ENCODE measurements at regions not wholly inside any gene's neighbourhood (a gene's known extent, or its start where the extent isn't known, plus 50 kb on each side); places are given as distances from the start of the nearest gene placed in this dataset.
A peak's percentile ranks its signal among the peaks of the same experiment; 100 is the strongest.

DNA sequence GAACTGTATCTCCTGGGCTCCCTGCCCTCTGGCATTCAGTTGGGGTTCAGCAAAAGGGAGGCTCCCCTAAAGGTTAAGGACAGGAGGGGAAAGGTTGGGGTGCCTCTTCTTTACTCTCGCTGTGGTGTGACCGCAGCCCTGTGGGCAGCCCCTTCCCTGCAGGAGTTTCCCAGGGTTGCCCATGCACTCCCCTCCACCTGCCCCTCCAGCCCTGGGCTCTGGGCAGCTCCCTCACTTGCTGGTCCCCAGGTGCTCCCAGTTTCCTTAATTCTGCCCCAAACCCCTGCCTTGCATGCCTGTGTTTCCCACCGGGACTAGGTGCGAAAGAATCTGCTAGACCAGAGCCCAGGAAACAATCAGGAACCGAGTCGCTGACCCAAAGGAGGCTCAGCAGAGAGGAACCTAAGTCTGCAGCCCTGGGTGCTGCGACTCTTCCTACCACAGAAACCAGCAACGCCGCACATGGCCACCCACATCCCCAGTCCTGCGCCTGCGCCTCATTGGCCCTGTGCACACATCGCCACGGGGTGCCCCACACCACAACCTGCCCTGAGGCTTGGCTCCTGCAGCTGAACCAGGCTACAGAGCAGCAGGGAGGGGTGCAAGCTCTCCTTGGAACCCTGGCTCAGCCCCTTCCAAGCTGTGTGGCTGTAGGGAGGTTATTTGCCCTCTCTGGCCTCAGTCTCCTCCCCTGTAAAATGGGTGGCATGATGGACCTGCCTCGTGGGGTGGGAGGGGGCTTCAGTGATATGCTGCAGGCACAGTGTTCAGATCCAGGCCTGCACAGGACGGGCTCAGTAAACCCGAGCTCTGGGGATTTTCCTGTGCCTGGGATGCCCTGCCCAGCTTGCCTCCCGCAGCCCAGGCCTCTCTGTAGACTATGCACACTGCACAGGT lies 487.6 kb downstream of the PREX1 start:
- ChIA-PET CTCF (interaction anchor here (1.3 to 2.1 kb wide), 3 partner anchors 20 to 280 kb away, joined by 4 to 9 read pairs (median 5); no protein-coding TSS in a partner anchor), RAD21 (ENCODE audit: unreplicated experiment) (interaction anchor here (1.0 to 2.5 kb wide), 3 partner anchors 20 to 280 kb away, joined by 4 to 20 read pairs (median 15); no protein-coding TSS in a partner anchor), SMC1A (ENCODE audit: uncharacterized antibody, unreplicated experiment) (interaction anchor here (0.9 to 3.6 kb wide), 6 partner anchors 10 to 517 kb away, joined by 3 to 19 read pairs (median 4); no protein-coding TSS in a partner anchor), POLR2A (interaction anchor here (1.4 to 3.0 kb wide), 3 partner anchors 10 to 20 kb away, joined by 7 to 11 read pairs (median 7); no protein-coding TSS in a partner anchor)
- H3K27me3 ChIP-seq (replicated peaks in 1 of 2; ENCODE audit: control insufficient read depth in 2 of 2, insufficient read depth in 2 of 2, low read length in 1 of 2): no peaks in the 10 kb centered on the region
- WGBS (ENCODE audit: insufficient coverage, insufficient replicate concordance, low lambda C conversion rate, missing lambda C conversion rate): 1% methylated on average over 16 of the region's 17 CpGs
- BruUV-seq (replicated peaks): no TSS peak
- no peaks in the 10 kb centered on the region for H3K9me3 ChIP-seq (replicated peaks; ENCODE audit: control insufficient read depth, insufficient read depth, low read length)
- no peak overlapping the region; the same call in 1 of the 2 replicates for H2AFZ ChIP-seq (ENCODE audit: control insufficient read depth, low read depth, low read length)
- no peaks in the 10 kb centered on the region for H4K20me1 ChIP-seq (ENCODE audit: control insufficient read depth, insufficient read depth)
- no peaks in the 10 kb centered on the region for H3K79me2 ChIP-seq (ENCODE audit: control insufficient read depth, insufficient read depth, low read length)
- H3K27ac ChIP-seq (ENCODE audit: control insufficient read depth, insufficient read depth): peak overlapping the region; percentile 67
- H3K4me3 ChIP-seq: 0 out of 2 replicates have a peak overlapping the region, but pooled peaks have one; percentile 27
- intact Hi-C loops (cut with micrococcal nuclease; ENCODE audit: unreplicated experiment) (no loop called here), in situ Hi-C loops (cut with MboI) (no loop called here)
- FAIRE-seq (no peak), DNase-seq (ENCODE audit: low read depth, low spot score) (no peak), ATAC-seq (peak; percentile 79)
- H3K36me3 ChIP-seq (ENCODE audit: control insufficient read depth in 2 of 2, insufficient read depth in 2 of 2, low read length in 1 of 2): no peaks in the 10 kb centered on the region
- H3K9ac ChIP-seq (ENCODE audit: control insufficient read depth, insufficient read depth, low read length): peak overlapping the region; percentile 35; the same call in 1 of the 2 replicates
- H3K4me1 ChIP-seq (ENCODE audit: control insufficient read depth, insufficient read depth, low read length): peaks cover 22% of the 10 kb centered on the region
- peak overlapping the region; percentile 72 for H3K4me2 ChIP-seq (ENCODE audit: control insufficient read depth, insufficient read depth)
- TF ChIP-seq MYB (IDR thresholded peaks at IDR 0.05; ENCODE audit: borderline replicate concordance, low read depth, low read length) (no peak), BCL3 (IDR thresholded peaks at IDR 0.05; ENCODE audit: borderline replicate concordance, insufficient read depth, low read depth, low read length, poor library complexity, severe bottlenecking) (no peak), IRF4 (IDR thresholded peaks at IDR 0.05; ENCODE audit: low read depth, low read length) (no peak), ZZZ3 (IDR thresholded peaks at IDR 0.05; ENCODE audit: control insufficient read depth, insufficient read length, low read depth) (no peak), ZNF207 (IDR thresholded peaks at IDR 0.05; ENCODE audit: borderline replicate concordance) (no peak), ZBTB11 (CRISPR knock-in tag; IDR thresholded peaks at IDR 0.05) (no peak), SPI1 (IDR thresholded peaks at IDR 0.05; ENCODE audit: borderline replicate concordance, insufficient read depth, low read depth, low read length) (no peak), ETV6 (conservative IDR thresholded peaks at IDR 0.05 in 1 of 2, IDR thresholded peaks at IDR 0.05 in 1 of 2; ENCODE audit: borderline replicate concordance in 1 of 2, low read depth in 1 of 2) (0 out of 4 replicates have a peak, but pooled peaks of 1 of the 2 experiments have one; percentile 26), TBL1XR1 (IDR thresholded peaks at IDR 0.05; ENCODE audit: low read depth, low read length) (no peak), IRF3 (IDR thresholded peaks at IDR 0.05) (no peak), RAD51 (IDR thresholded peaks at IDR 0.05) (no peak)
- TF ChIP-seq, protein P1, sequence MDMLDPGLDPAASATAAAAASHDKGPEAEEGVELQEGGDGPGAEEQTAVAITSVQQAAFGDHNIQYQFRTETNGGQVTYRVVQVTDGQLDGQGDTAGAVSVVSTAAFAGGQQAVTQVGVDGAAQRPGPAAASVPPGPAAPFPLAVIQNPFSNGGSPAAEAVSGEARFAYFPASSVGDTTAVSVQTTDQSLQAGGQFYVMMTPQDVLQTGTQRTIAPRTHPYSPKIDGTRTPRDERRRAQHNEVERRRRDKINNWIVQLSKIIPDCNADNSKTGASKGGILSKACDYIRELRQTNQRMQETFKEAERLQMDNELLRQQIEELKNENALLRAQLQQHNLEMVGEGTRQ (IDR thresholded peaks at IDR 0.05; ENCODE audit: borderline replicate concordance, low read depth, low read length): no peak
